Natural killer cell treated with Interleukin-12 subunit alpha and Interleukin-12 subunit beta and Interleukin-15 and Interleukin-18, amount 100 ng/mL, for 72 hours (primary cell): ENCODE measurements at regions not wholly inside any gene's neighbourhood (a gene's known extent, or its start where the extent isn't known, plus 50 kb on each side); places are given as distances from the start of the nearest gene placed in this dataset.

Experiments used
- ATAC-seq, 2 donors: fragments of 150-1000 bp; cut with Tn5 transposase in 1 of 2; sonication (Bioruptor Pico), chemical (Tn5 transposase) in 1 of 2; 2 replicates each; pipeline ENCODE4 v1.10.0; 2021
- DNase-seq: peaks from one replicate; pipeline ENCODE4 v3.0.0; 2022; ENCODE audit warnings: low spot score
- H3K27ac Mint-ChIP-seq, 2 donors: 1 replicate in 1 of 2; 2 replicates in 1 of 2; pipeline ENCODE4 v1.8.0; 2022; ENCODE audit warnings: mixed read lengths in 2 of 2, mild to moderate bottlenecking in 1 of 2, moderate library complexity in 1 of 2
- H3K27me3 Mint-ChIP-seq, 2 donors: 1 replicate in 1 of 2; 2 replicates in 1 of 2; pipeline ENCODE4 v1.8.0; 2022; ENCODE audit warnings: mixed read lengths in 2 of 2
- H3K36me3 Mint-ChIP-seq: one replicate; pipeline ENCODE4 v1.8.0; 2022; ENCODE audit warnings: mixed read lengths
- H3K4me1 Mint-ChIP-seq, 2 donors: 1 replicate in 1 of 2; 2 replicates in 1 of 2; pipeline ENCODE4 v1.8.0; 2022; ENCODE audit warnings: low read depth in 2 of 2, mixed read lengths in 2 of 2, mild to moderate bottlenecking in 1 of 2
- H3K4me3 Mint-ChIP-seq: one replicate; pipeline ENCODE4 v1.8.0; 2022; ENCODE audit warnings: mixed read lengths
- H3K9me3 Mint-ChIP-seq: 2 replicates; pipeline ENCODE4 v1.8.0; 2022; ENCODE audit warnings: mixed read lengths

GRCh38 chrX:68944211-68944610 is 115.4 kb downstream of the EFNB1 start:
- no peaks in the 10 kb centered on the region for H3K9me3 Mint-ChIP-seq
- H3K27ac Mint-ChIP-seq, result no peak overlapping the region
- ATAC-seq (peak in 1 of 2 donors; percentile 26), DNase-seq (no peak)
- H3K27me3 Mint-ChIP-seq, result no peaks in the 10 kb centered on the region
- no peaks in the 10 kb centered on the region for H3K4me1 Mint-ChIP-seq
- H3K36me3 Mint-ChIP-seq, result no peaks in the 10 kb centered on the region
- no peak overlapping the region for H3K4me3 Mint-ChIP-seq

- Mint-ChIP-seq H3K4me3 (no peak overlapping the region), H3K9me3 (no peaks in the 10 kb centered on the region), H3K4me1 (no peaks in the 10 kb centered on the region), H3K36me3 (no peaks in the 10 kb centered on the region), H3K27me3 (no peaks in the 10 kb centered on the region), H3K27ac (no peak overlapping the region)
- ATAC-seq (no peak), DNase-seq (no peak)
Measured at GRCh38 chrX:68942840-68943239, 114.0 kb downstream of the EFNB1 start.

- ATAC-seq, result no peak
- Mint-ChIP-seq H3K4me1 (no peaks in the 10 kb centered on the region), H3K27ac (no peak overlapping the region), H3K36me3 (no peaks in the 10 kb centered on the region), H3K27me3 (no peaks in the 10 kb centered on the region), H3K4me3 (no peak overlapping the region), H3K9me3 (no peaks in the 10 kb centered on the region)
- no peak for DNase-seq
Measured at GRCh38 chrX:68942104-68942503, 113.3 kb downstream of the EFNB1 start.

- DNase-seq, result no peak
- Mint-ChIP-seq H3K27me3 (no peaks in the 10 kb centered on the region), H3K27ac (no peak overlapping the region), H3K4me1 (no peaks in the 10 kb centered on the region), H3K9me3 (no peaks in the 10 kb centered on the region), H3K36me3 (no peaks in the 10 kb centered on the region), H3K4me3 (no peak overlapping the region)
- ATAC-seq, result no peak
Measured at GRCh38 chrX:68941385-68941952, 112.6 kb downstream of the EFNB1 start.

- Mint-ChIP-seq H3K27me3 (no peaks in the 10 kb centered on the region), H3K9me3 (no peaks in the 10 kb centered on the region), H3K4me3 (no peak overlapping the region), H3K36me3 (no peaks in the 10 kb centered on the region), H3K27ac (no peak overlapping the region), H3K4me1 (peaks cover under 1% of the 10 kb centered on the region in 2 donors)
- DNase-seq, result no peak
- no peak for ATAC-seq
Measured at GRCh38 chrX:68940601-68941000, 111.8 kb downstream of the EFNB1 start.

GRCh38 chrX:68939868-68940267 is 111.0 kb downstream of the EFNB1 start:
- Mint-ChIP-seq H3K9me3 (no peaks in the 10 kb centered on the region), H3K4me3 (no peak overlapping the region), H3K4me1 (peaks cover 4% of the 10 kb centered on the region in 2 donors), H3K36me3 (no peaks in the 10 kb centered on the region), H3K27me3 (peaks cover 0 to 3% of the 10 kb centered on the region in 2 donors), H3K27ac (no peak overlapping the region)
- no peak for ATAC-seq
- DNase-seq, result no peak

GRCh38 chrX:68938244-68939004 is 109.6 kb downstream of the EFNB1 start:
- no peaks in the 10 kb centered on the region for H3K9me3 Mint-ChIP-seq
- peaks cover 4% of the 10 kb centered on the region in 2 donors for H3K4me1 Mint-ChIP-seq
- DNase-seq, result no peak
- ATAC-seq, result no peak
- H3K27me3 Mint-ChIP-seq, result peaks cover 0 to 3% of the 10 kb centered on the region in 2 donors
- H3K27ac Mint-ChIP-seq, result no peak overlapping the region
- no peaks in the 10 kb centered on the region for H3K36me3 Mint-ChIP-seq
- H3K4me3 Mint-ChIP-seq, result no peak overlapping the region

- Mint-ChIP-seq H3K27ac (no peak overlapping the region), H3K9me3 (no peaks in the 10 kb centered on the region)
- ATAC-seq, result no peak
Measured at GRCh38 chrX:68937581-68937980, 108.8 kb downstream of the EFNB1 start.

GRCh38 chrX:68936608-68937007 is 107.8 kb downstream of the EFNB1 start:
- no peak for DNase-seq
- Mint-ChIP-seq H3K4me3 (no peak overlapping the region), H3K27me3 (peaks cover 0 to 3% of the 10 kb centered on the region in 2 donors), H3K9me3 (no peaks in the 10 kb centered on the region), H3K4me1 (peaks cover 4% of the 10 kb centered on the region in 2 donors), H3K27ac (no peak overlapping the region), H3K36me3 (no peaks in the 10 kb centered on the region)
- ATAC-seq, result no peak

More at GRCh38 chrX:68937581-68937980, 108.8 kb downstream of the EFNB1 start:
- Mint-ChIP-seq H3K36me3 (no peaks in the 10 kb centered on the region), H3K27me3 (peaks cover 0 to 3% of the 10 kb centered on the region in 2 donors), H3K4me3 (no peak overlapping the region), H3K4me1 (peaks cover 4% of the 10 kb centered on the region in 2 donors)
- DNase-seq, result no peak

GRCh38 chrX:68936126-68936525 is 107.3 kb downstream of the EFNB1 start:
- Mint-ChIP-seq H3K36me3 (no peaks in the 10 kb centered on the region), H3K4me1 (peaks cover 4% of the 10 kb centered on the region in 2 donors), H3K27me3 (peaks cover 0 to 3% of the 10 kb centered on the region in 2 donors), H3K9me3 (no peaks in the 10 kb centered on the region), H3K27ac (no peak overlapping the region), H3K4me3 (no peak overlapping the region)
- ATAC-seq (no peak), DNase-seq (no peak)

GRCh38 chrX:68935362-68935761 is 106.5 kb downstream of the EFNB1 start:
- Mint-ChIP-seq H3K4me1 (peaks cover 4% of the 10 kb centered on the region in 2 donors), H3K36me3 (no peaks in the 10 kb centered on the region), H3K27ac (no peak overlapping the region), H3K27me3 (peaks cover 0 to 3% of the 10 kb centered on the region in 2 donors), H3K9me3 (no peaks in the 10 kb centered on the region), H3K4me3 (no peak overlapping the region)
- DNase-seq (no peak), ATAC-seq (no peak)

- Mint-ChIP-seq H3K27ac (no peak overlapping the region), H3K27me3 (peaks cover 0 to 3% of the 10 kb centered on the region in 2 donors), H3K9me3 (no peaks in the 10 kb centered on the region), H3K4me1 (peaks cover 4% of the 10 kb centered on the region in 2 donors), H3K36me3 (no peaks in the 10 kb centered on the region), H3K4me3 (no peak overlapping the region)
- no peak for ATAC-seq
- no peak for DNase-seq
Measured at GRCh38 chrX:68934922-68935321, 106.1 kb downstream of the EFNB1 start.

GRCh38 chrX:68934421-68934820 is 105.6 kb downstream of the EFNB1 start:
- Mint-ChIP-seq H3K27me3 (peaks cover 0 to 3% of the 10 kb centered on the region in 2 donors), H3K27ac (no peak overlapping the region), H3K4me3 (no peak overlapping the region), H3K36me3 (no peaks in the 10 kb centered on the region), H3K9me3 (no peaks in the 10 kb centered on the region), H3K4me1 (peaks cover 4% of the 10 kb centered on the region in 2 donors)
- no peak for DNase-seq
- ATAC-seq, result no peak

- ATAC-seq (no peak), DNase-seq (no peak)
- Mint-ChIP-seq H3K27me3 (peaks cover 0 to 3% of the 10 kb centered on the region in 2 donors), H3K4me1 (peaks cover 4 to 9% of the 10 kb centered on the region in 2 donors), H3K36me3 (no peaks in the 10 kb centered on the region), H3K4me3 (no peak overlapping the region), H3K27ac (no peak overlapping the region), H3K9me3 (no peaks in the 10 kb centered on the region)
Measured at GRCh38 chrX:68932611-68933010, 103.8 kb downstream of the EFNB1 start.
